Activated CD8-positive, alpha-beta memory T cell treated with anti-CD3 and anti-CD28 coated beads for 1 hour (primary cell): ENCODE measurements at regions not wholly inside any gene's neighbourhood (a gene's known extent, or its start where the extent isn't known, plus 50 kb on each side); places are given as distances from the start of the nearest gene placed in this dataset.

ENCODE experiments used
- DNase-seq, 2 donors: peaks; one replicate each; pipeline ENCODE4 v3.0.0-alpha.2; 2020; ENCODE audit warnings: low read depth in 1 of 2; ENCODE audit errors: extremely low read depth in 1 of 2

DNA sequence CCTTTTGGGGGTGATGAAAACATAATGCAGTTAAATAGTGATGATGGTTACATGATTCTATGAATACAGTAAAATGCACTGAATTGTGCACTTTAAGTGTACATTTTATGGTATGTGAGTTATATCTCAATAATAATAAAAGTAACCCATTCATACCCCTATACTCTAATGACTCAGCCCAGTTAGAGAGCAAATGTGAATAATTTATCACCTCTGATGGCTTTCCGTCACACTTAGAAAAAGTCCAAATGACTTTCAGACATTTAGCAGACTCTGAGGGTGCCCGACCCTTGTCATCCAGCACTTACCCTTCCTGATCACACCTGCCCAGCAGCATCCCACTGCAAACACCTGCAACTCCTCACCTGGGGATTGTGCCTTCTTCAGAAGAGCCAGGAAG, 148.1 kb upstream of the MAF start:
- DNase-seq, result no peak

- no peak for DNase-seq
Measured at GRCh38 chr16:79747688-79748087, 147.2 kb upstream of the MAF start.

DNA sequence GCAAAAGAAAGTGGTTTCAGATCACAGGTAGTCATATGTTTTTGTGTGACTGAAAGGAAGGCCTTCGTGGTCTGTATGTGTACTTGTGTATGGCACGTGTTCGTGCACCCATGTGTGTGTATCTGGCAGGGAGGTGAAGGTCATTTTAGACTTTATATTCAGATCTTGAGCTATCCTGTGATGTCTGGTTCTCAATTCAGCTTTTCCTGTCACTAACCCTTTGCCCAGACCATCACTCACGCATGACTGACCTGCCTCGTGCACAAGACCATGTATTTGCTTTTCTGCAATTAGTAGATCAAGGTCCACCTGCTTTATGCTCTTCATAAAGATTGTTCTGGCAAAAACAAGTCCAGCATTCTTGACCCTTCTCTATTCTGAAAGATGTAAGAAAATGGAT, 139.7 kb upstream of the MAF start:
- no peak for DNase-seq

- DNase-seq, result no peak
Measured at GRCh38 chr16:79735271-79735670, 134.7 kb upstream of the MAF start.

GRCh38 chr16:79734721-79735120, 134.2 kb upstream of the MAF start:
- no peak for DNase-seq

GRCh38 chr16:79728923-79729240, 128.3 kb upstream of the MAF start:
- no peak for DNase-seq

GRCh38 chr16:79728048-79728922, 127.7 kb upstream of the MAF start:
- no peak for DNase-seq

DNA sequence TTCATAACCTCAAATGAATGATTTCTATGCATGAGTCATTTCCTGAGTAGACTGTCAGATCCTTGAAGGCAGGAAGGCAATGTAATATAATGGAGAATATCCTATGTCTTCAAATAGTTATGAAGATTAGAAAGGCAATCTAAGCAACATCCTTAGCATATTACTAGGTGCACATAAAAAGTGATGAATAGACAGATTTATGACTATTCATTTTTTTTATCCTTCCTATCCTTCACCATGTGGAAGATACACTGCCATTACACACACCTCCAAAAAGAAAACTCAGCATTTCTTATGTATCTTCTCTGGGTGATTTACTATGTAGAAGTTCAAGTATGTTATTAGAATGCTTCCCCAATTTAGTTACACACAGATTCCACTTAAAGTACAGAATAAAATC, 126.4 kb upstream of the MAF start:
- DNase-seq, result no peak

DNA sequence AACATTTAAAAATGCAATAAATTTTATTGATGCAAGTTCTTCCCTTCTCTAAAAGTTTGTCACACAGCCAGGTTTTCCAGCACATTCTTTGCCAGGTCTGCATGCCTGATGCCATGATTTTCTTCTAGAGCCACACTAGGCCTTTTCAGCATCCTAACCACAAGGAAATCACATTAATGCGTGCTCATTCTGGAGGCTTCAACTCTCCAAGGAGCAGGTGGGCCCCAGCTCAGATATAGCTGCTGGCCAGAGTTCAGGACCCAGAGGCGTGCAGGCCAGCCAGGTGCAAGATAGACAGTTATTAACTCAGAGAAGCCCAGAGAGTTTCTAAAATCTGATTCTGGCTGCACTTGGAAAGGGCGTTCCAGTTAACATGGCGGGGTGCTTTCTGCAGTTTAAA, 124.5 kb upstream of the MAF start:
- no peak for DNase-seq

DNA sequence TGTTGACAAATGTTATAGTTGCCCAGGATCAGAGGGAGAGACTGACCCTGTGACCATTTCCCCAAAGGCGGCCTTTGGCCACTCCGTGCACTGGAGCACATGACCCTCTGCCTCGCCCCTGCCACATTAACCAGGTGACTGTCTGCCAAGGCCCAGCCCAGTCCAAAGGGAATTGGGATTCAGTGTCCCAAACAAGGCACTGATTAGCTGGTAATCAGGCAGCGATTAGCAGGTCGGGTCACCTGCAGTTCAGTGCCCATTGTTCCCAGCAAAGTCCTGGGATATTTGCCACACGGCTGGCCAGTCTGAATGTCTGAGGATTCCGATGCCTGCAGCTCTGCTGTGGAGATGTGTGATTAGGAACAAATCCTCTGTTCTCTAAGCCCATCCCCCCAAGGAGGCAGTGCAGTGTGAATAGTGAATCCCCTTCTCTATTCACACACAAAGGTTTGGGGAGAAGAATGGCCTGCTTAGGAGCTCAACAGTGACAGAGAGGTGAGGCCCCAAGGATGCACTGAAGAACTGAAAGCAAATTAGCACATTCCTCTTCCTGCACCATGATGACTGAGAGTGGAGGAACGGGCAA, 123.1 kb upstream of the MAF start:
- DNase-seq, result no peak

DNA sequence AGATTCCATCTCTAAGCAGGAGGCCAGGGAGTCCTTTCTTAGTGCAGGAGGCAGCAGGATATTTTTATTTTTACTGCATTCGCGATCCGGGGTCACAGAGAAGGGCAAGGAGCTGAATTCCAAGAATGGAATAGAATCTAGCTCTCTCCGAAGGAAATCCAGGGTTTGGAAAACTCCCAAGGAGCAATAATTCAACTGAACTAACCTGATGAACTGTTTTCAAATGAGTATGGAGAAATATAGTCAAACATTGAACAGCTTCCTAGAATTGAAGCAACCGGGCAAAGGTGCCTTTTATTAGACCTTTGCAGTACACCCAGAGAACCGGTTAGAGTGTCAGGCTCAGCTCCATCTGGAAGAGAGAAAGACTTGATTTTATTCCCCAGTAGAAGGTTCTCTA, 120.7 kb upstream of the MAF start:
- DNase-seq, result no peak

DNA sequence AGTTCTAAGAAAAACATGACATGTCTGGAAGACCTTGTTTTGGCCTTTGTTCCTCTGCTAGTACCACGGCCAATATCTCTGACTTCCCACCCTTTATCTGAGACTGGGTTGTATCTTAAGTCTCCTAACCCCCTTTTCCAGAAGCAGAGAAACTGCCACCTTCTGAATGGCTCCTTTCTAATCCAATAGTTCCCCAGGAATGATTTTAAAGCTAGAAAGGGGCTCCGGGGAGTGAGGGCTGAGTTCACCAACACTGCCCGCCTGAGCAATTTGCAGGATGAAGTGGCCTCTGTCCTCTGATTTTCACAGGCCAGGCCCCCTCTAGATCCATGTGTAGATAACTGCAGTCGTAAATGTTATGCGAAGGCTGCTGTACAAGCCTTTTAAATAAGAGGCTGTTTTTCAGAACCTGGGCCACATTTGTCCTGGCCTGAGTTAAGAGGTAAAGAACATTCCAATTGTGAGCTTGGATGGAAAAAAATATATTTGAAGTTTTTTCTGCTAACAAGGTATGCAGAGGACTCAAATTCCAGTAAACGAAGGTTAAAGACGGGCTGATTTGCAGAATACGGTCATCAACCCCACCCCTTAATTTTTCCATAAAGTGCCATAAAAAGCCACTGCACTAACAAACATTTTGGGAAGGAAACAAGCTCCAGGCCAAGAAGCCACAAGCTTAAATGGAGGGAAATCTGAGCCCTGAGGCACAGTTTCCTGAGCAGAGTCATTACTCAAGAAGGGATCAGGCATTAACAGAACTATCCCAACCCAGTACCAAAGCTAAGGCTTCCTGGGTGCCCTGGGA, 117.0 kb upstream of the MAF start:
- no peak for DNase-seq

GRCh38 chr16:79716645-79717332, 116.3 kb upstream of the MAF start:
- no peak for DNase-seq

DNA sequence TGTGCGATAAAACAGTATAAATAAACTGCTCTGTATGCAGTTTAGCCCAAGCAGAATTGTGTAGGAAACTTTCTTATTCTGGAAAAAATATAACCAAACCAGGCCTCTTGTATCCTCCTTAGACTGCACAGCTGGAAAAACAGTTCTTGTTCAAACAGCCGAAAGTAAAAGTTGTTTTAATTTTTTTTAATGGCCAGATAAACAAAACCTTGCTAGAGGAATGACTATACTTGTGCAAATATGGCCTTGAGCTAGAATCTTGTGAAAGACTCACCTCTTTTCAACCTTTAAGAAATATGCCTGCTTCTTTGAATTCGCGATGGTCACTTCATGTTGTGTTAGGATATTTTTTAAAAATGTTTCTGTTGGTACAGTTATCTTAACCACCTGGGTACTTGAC, 114.5 kb upstream of the MAF start:
- DNase-seq, result no peak

DNA sequence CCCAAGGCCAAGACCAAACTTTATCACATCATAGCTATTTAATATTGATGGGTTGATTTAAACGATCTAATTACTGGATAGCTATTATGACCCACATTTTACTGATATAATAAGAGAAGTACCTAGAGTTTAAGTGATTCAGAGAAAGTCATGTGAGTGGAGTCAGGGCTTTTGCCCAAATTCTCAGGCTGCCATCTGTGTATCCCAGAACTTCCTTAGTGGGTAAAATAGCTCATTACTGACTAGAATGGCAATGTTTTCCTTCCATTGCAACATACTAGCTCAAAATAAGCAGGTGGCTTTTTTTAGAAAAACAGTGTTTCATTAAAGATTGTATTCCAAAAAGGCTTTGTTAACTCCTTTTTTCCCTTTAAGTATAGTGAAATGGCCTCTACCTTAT, 113.9 kb upstream of the MAF start:
- no peak for DNase-seq

GRCh38 chr16:79713609-79714309, 113.2 kb upstream of the MAF start:
- DNase-seq, result no peak

- no peak for DNase-seq
Measured at GRCh38 chr16:79712276-79712675, 111.7 kb upstream of the MAF start.

GRCh38 chr16:79707876-79708275, 107.3 kb upstream of the MAF start:
- DNase-seq, result no peak

DNA sequence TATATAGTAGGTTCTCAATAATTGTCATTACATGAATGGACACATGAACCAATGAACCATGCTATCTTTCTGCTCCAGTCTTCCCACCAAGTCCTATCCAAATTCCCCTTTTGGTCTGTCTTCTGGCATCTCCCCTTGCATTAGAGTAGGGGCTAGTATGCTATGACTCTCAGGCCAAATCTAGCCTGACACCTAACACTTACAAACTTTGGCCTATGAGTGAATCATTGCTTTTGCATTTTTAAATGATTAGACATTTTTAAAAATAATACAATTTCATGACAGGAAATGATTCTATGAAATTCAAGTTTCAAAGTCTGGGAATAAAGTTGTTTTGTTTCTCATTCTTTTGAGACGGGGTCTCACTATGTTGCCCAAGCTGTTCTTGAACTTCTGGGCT, 102.5 kb upstream of the MAF start:
- no peak for DNase-seq

- no peak for DNase-seq
Measured at GRCh38 chr16:79698341-79698753, 97.8 kb upstream of the MAF start.
